ENCODE measurements at regions not wholly inside any gene's neighbourhood (a gene's known extent, or its start where the extent isn't known, plus 50 kb on each side); places are given as distances from the start of the nearest gene placed in this dataset.
A peak's percentile ranks its signal among the peaks of the same experiment; 100 is the strongest.

GRCh38 chr2:234135750-234136221, 85.3 kb downstream of the SPP2 start (continued):
- TF ChIP-seq ZNF556 (CRISPR knock-in tag; IDR thresholded peaks at IDR 0.05; ENCODE audit: borderline replicate concordance) (no peak), SRSF4 (IDR thresholded peaks at IDR 0.05; ENCODE audit: low read depth, low read length, poor library complexity, severe bottlenecking) (no peak), ZNF572 (CRISPR knock-in tag; IDR thresholded peaks at IDR 0.05) (no peak), SMAD3 (CRISPR knock-in tag; IDR thresholded peaks at IDR 0.05) (no peak), ZNF674 (CRISPR knock-in tag; IDR thresholded peaks at IDR 0.05; ENCODE audit: low read depth) (no peak), ZNF34 (CRISPR knock-in tag; IDR thresholded peaks at IDR 0.05; ENCODE audit: borderline replicate concordance) (no peak), TEAD3 (CRISPR knock-in tag; optimal IDR thresholded peaks at IDR 0.05; ENCODE audit: borderline replicate concordance) (no peak), STAG1 (CRISPR knock-in tag; IDR thresholded peaks at IDR 0.05) (peak; percentile 95), SCMH1 (CRISPR knock-in tag; IDR thresholded peaks at IDR 0.05; ENCODE audit: borderline replicate concordance) (no peak), ZNF598 (CRISPR knock-in tag; IDR thresholded peaks at IDR 0.05; ENCODE audit: borderline replicate concordance) (no peak), RFX1 (IDR thresholded peaks at IDR 0.05) (no peak), ZBTB39 (CRISPR knock-in tag; IDR thresholded peaks at IDR 0.05) (no peak), HDAC1 (CRISPR knock-in tag; IDR thresholded peaks at IDR 0.05) (no peak), SALL2 (CRISPR knock-in tag; IDR thresholded peaks at IDR 0.05) (no peak), PITX1 (CRISPR knock-in tag; IDR thresholded peaks at IDR 0.05) (0 out of 2 replicates have a peak, but pooled peaks have one; percentile 17), ZNF703 (CRISPR knock-in tag; IDR thresholded peaks at IDR 0.05; ENCODE audit: borderline replicate concordance) (no peak), NBN (conservative IDR thresholded peaks at IDR 0.05) (no peak), ONECUT2 (CRISPR knock-in tag; IDR thresholded peaks at IDR 0.05) (no peak), ZMAT5 (CRISPR knock-in tag; IDR thresholded peaks at IDR 0.05; ENCODE audit: borderline replicate concordance, low read depth) (no peak), MEIS1 (CRISPR knock-in tag; IDR thresholded peaks at IDR 0.05; ENCODE audit: borderline replicate concordance) (no peak), CTCF (CRISPR knock-in tag; IDR thresholded peaks at IDR 0.05) (peak; percentile 95), MAX (IDR thresholded peaks at IDR 0.05) (no peak), ZNF205 (CRISPR knock-in tag; IDR thresholded peaks at IDR 0.05) (no peak), TOE1 (CRISPR knock-in tag; IDR thresholded peaks at IDR 0.05) (no peak), NR1H2 (CRISPR knock-in tag; IDR thresholded peaks at IDR 0.05; ENCODE audit: borderline replicate concordance, low read depth) (no peak), HDAC2 (CRISPR knock-in tag; IDR thresholded peaks at IDR 0.05) (no peak), IKZF1 (IDR thresholded peaks at IDR 0.05) (no peak), ZNF121 (CRISPR knock-in tag; IDR thresholded peaks at IDR 0.05) (no peak), KLF13 (CRISPR knock-in tag; IDR thresholded peaks at IDR 0.05) (no peak), ZSCAN25 (CRISPR knock-in tag; IDR thresholded peaks at IDR 0.05) (no peak), ATM (IDR thresholded peaks at IDR 0.05; ENCODE audit: borderline replicate concordance) (no peak), TP53 (CRISPR knock-in tag; conservative IDR thresholded peaks at IDR 0.05) (no peak)

Measured in HepG2 (cell line).